ENCODE measurements at regions not wholly inside any gene's neighbourhood (a gene's known extent, or its start where the extent isn't known, plus 50 kb on each side); places are given as distances from the start of the nearest gene placed in this dataset.

DNA sequence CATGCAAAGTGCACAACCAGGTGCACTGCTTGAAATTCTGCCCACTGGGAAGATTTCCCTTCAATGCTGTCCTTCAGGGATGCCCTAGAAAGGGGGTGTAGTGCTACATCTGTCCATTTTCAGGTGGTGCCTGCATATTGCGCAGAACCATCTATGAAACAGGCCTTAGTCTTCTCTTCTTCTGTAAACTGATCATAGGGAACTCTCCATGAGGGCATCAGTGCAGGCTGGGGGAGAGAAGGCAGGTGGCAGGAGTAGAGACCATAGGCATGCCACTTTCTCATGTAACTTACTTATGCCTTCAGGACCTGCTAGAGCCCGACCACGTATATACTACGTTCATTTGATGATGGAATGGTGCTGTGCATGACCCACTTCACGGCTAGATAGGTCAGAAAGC, 912.1 kb downstream of the SLC4A3 start:
- DNase-seq (ENCODE audit: low read depth, low spot score), result no peak

DNA sequence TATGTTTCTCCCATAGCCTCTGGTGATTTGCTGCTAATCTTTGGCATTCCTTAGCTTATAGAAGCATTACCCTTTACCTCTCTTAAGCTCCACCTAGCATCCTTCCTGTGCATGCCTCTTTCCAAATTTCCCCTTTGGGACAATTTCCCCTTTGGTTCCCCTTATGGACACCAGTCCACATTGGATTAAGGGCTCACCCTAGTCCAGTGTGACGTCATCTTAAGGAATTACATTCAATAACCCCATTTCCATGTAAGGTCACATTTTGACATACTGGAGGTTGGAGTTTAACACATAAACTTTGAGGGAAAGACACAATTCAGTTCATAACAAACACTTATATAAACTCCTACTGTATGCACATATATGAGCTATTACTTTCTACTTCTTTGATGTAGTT, 916.6 kb downstream of the SLC4A3 start:
- no peak for DNase-seq (ENCODE audit: low read depth, low spot score)

DNA sequence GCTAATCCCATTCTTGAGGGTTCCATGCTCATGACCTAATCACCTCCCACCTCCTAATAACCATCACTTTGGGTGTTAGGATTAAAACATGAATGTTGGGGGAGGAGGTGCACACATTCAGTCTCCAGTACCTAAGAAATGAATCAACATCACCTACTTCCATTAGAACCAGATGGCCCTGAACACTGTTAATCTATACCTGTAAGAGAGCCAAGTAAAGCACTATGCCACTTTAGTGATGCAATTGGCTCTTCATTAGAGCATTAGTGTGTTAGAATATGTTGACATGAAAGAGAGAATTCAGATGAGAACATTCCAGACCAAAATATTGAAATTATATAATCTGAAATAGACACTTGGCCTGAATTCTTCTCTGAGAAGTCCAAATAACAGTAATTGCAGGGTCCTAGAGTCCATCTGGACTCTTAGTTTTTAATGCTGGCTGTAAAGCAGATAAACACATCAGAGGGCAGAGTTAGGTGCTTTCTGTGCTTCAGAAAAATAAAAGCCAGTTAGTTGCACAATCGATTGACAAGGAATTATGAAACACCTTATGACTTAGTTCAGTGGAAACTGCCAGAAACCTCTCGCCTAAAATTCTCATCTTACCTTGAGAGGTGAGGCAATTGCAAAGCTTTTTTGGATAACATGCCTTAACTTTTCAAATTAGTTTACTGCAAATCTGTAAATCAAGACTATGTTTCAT, 923.7 kb downstream of the SLC4A3 start:
- DNase-seq (ENCODE audit: low read depth, low spot score), result no peak

DNA sequence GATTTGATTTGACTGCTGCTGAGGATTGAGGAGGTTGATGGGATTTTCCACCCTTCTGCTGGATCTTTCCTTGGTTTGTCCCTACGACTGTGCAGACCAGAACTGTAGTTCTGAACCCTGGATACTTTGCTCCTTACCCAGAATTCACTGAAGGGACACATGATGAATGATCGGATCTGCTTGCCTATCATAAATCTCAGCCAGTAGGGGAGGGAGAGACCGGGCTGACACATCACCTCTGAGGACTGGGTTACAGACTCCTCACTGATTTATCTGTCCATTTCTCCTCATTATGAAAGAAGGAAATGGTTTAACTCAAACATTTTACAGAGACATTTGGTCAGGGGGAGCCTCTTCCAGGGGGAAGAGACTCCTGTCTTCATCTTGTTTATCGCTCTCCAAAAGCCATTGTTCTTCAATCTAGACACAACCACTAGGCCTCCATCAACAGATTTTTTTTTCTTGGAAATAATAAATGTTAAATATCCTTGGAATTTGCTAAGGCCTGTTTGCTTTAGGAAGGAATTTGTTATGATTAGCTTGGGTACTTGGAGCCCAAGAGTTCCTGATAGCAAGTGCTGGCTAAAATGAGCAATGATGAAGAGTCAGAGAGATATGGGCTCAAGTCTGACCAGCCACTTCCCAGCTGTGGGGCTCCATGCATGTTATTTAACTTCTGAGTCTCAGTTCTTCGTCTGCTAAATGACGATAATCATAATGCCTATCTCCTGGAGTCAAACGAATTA, 925.5 kb downstream of the SLC4A3 start:
- DNase-seq (ENCODE audit: low read depth, low spot score), result no peak

DNA sequence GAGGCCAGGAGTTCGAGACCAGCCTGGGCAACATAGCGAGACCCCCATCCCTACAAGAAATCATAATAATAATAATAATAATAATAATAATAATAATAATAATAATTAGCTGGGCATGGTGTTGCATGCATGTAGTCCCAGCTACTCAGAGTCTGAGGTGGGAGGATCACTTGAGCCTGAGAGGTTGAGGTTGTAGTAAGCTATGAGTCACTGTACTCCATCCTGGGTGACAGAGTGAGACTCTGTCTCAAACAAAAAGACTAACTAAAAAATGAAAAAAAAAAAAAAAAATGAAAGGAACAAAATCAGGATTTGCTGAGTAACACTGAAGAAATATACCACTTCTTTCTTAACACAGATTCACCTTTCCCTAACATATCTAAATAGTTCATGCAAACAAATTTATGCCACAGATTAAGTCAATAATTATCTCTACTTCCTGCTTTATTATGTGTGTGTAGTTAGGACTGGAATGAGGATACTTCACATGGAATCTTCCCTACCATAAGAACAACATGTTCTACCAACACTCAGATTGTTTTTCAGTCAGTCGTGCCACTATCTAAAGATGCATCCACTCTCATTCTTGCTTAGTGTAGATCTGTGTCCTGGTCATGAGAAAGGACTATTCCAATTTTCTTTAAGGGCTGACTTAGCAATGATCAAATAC, 928.7 kb downstream of the SLC4A3 start:
- DNase-seq (ENCODE audit: low read depth, low spot score), result no peak

DNA sequence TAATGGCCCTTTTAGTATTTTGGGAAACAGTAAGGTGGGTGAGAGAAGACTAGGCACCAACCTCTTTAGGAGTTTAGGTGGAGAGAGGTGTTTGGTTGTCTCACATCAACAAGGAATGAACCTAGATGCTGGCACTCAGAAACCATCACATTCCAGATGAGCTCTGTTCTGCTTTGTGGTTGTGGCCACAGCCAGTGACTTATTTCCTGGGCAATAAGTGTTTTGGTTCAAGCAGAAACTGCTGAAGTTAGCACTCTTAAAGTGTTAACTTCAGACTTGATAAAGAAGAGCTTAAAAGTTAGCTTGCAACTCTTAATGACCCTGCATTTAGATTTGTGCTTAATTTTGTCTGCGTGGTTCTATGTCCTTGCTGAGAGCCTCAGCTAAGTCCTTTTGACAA, 929.2 kb downstream of the SLC4A3 start:
- no peak for DNase-seq (ENCODE audit: low read depth, low spot score)

DNA sequence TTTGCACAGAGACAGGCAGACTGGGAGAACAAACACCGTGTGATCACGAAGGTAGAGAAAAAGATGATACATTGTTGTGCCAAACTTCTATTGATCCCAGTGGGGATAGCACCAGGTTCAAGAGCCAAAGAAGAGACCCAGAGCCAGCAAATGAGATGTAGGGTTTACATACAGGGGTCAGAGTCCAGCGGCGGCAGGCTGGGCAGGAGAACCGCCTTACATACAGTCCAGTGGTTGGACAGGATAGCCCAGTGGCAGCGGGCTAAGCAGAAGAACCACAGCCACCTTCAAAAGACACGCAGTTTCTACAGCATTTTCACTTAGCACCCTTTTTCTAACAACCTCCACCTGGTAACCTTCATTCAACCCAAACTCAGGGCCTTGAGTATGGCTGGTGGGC, 932.8 kb downstream of the SLC4A3 start:
- no peak for DNase-seq (ENCODE audit: low read depth, low spot score)

DNA sequence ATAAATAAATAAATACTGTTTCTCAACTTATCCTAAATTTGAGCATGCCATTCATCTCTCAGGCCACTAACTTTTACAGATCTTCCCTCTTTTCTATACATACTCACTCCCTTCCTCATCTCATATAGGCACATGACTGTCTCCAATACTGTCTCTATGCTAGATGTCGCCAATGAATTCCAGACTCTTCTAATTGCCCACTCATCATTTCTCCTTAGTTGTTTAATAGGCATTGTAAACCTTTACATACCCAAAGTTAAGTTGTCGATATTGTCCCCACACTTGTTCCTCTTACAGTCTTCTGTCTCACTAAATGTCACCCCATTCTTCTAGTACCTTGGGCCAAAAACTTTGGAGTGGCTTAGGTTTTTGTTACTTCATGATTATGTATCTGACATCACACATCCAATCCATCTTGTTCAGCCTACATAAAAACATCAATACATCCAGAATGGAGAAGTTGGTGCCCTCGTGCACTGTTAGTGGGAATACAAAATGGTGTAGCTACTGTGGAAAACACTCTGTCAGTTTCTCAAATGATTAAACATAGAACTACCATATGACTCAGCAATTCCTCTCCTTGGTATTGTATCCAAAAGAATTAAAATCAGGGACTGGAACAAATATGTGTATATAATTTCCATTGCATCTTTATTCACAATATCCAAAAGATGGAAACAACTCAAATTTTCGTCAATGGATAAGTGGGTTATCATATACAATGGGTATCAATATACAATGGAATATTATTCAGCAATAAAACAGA, 935.1 kb downstream of the SLC4A3 start:
- DNase-seq (ENCODE audit: low read depth, low spot score), result no peak

DNA sequence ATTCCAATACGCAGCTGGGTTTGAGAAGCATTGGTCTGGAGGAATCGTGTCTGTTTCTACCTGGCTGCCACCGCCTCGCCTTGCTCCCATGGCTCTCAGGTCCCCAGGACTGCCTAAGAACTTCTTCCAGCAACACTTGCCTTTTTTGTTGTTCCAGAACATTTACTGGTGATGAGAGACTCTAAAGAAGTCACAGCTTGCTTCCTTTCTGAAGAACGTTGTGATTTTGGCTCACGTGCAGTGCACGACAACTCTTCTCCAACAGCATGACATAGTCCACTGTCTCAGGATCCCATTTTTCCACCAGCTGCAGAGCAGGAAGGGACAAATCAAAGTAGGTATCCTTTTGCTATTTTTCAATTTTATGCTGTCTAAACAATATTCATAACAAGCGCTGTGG, 940.9 kb downstream of the SLC4A3 start:
- no peak for DNase-seq (ENCODE audit: low read depth, low spot score)

DNA sequence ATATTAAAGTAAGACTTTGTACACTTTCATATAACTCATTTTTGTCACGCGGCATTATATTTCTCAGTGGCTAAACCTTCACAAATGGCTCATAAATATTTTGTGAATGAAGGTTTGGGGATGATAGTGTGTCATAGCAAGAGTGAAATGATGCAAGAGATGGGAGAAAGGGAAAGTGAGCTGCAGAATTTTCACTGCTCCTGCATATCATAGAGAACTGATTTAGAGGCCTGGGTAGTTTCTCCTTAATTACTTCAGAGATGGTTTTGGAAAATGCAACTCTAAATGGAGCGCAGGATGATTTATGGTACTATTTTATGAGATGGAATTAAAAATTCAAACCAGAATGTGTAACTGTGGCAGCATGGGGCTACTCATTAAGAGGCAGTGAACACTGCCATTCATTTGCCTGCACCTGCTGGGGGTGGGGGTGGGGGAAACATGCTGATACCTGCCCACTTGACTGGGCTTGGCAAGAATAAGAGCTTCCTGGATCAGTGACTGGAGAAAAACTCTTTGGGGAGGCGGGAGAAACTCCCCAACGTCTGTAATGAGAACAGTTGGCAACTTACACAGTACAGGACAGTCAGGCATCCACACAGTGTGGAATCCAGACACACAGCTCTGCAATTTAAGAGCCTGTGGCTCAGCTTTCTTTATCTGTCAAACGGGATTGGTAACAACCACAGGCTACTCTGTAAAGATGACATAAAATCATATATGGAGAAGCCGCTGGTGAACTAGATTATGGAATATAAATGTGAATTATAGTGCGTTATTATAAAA, 941.9 kb downstream of the SLC4A3 start:
- DNase-seq (ENCODE audit: low read depth, low spot score), result no peak

DNA sequence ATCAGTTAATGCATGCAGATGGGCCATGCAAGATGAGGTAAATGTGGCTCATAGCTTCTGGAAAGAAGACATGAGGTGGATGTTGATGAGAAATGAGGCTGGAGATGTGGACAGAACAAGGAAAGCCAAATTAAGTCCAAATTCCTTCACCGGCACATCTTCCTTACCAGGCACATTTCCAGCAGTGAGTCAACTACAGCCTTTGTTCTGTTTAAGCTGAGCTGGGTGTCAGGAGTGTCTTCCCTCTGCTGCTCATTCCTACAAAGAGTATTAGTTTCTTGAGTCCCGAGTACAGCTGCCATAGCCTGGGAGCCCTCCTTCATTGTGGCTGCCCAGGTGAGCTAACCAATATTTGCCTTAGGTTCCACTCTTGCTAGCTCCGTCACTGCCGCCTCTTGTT, 945.0 kb downstream of the SLC4A3 start:
- DNase-seq (ENCODE audit: low read depth, low spot score), result no peak

DNA sequence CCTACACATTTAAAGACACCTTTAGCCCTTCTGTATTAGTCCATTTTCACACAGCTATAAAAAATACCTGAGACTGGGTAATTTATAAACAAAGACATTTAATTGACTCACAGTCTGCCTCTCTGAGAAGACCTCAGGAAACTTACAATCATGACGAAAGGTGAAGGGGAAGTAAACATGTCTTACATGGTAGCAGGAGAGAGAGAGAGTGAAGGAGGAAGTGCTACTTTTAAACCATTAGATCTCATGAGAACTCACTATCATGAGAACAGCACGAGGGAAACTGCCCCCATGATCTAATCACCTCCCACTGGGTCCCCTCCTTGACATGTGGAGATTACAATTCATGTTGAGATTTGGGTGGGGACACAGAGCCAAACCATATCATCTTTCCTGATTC, 946.6 kb downstream of the SLC4A3 start:
- DNase-seq (ENCODE audit: low read depth, low spot score), result no peak

DNA sequence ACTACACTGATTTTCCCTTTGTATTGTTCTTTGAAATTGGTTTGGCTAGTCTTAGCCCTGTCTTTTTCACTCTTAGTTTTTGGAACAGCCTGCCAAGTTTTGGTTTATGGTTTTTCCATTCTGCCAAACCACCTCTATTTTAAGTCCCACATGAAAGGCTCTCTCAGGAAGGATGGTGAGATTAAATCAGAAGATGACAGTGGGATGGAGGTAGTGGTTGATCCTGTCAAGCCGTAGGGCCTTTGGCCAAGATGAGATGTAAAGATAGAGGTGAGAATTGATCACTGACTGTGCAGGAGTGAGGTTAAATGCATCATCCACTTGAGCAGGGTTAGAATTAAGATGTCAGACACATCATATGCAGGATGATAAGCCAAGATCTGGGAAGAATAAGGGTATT, 948.5 kb downstream of the SLC4A3 start:
- DNase-seq (ENCODE audit: low read depth, low spot score), result no peak

DNA sequence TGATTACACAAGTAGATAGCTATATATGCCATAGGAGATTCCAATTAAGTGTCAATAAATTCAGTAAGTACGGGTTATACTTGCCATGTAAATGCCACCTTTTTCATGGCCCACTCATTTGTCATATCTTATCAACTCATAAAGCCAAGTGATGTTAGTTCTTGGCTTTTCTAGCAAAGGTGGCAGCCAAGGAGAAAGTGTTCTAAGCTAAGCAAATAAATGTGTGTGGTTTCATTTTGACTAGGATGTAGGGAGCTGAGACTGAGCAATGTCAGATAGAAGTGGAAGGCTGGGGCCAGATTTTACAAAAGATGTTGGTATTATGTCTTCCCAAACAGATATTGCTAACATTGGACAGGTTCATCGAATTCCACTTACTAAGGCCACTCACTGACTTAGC, 952.0 kb downstream of the SLC4A3 start:
- no peak for DNase-seq (ENCODE audit: low read depth, low spot score)

DNA sequence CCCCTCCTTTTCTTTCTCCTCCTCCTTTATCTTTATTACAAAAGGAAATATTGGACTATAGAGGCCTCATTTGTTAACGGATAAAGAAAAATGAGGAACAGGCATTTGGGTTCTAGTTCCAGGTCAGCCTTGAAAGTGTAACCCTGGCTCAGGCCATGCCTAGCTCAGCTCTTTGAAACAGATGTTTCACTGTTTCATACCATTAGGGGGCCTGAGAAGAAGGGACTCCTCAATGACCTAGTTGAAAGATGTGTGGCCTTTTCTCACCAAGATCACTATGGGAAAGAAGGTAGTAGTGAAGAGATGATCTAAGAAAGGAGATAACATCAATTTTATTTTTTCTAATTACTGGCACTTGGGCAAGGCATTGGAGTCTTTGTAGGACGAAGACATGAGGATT, 952.7 kb downstream of the SLC4A3 start:
- no peak for DNase-seq (ENCODE audit: low read depth, low spot score)

DNA sequence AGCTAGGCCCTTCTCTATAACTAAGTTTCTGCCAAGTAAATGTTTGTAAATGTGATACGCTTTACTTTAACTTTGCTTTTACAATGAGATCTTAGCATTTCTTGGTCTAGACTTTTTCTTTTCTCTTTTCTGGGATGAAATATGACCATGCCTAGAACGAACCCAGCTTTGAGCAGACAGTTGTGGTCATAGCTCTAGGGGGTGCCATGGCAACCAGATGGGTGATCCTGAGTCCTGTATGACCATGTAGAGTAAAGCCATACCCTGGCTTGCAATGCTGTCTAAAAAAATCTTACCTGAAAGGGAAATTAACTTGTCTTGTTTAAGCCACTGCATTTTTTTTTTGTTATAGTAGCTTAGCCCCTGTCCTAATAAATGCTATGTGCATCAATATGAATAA, 956.3 kb downstream of the SLC4A3 start:
- no peak for DNase-seq (ENCODE audit: low read depth, low spot score)

DNA sequence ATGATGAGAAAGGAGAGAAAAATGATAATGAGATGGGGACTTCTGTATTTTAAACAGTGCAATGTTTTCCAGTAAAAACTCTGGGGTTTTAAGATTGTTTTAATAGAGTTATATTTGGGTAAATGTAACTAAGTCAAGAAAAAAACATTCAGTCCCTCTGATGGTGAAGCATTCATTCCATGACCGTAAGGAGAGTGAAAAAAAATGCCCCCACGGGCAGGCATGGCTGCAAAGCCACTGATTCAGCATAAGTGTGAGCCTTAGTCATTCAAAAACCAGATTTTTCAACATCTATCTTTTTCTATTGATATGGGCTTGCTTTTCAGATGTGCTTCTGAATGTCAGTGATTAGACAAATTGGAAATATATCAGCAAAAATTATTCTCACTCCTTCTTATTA, 957.8 kb downstream of the SLC4A3 start:
- no peak for DNase-seq (ENCODE audit: low read depth, low spot score)

DNA sequence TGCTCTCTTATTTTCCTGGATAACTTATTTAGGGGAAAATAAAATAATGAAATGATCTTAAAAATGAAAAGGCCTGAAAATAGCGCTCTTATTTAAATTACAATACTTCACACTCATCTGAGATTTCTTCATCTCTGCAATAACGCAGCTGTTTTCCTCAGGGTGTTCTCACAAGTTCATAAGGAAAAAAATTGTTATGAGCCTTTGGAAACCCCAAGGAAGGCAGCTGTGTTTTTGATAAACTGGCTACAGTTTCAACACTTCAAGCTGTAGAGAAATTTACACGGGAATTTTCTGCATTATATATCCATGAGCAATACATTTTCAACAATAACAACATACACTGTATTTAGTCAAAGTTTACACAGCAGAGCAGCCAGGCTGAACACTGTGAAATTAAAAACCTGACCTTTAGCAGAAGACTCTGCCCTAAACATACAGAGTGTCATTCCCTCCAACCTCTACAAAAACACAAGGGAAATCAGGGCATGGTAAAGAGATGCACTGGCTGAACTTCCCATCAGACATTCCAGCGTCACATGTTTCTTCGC, 959.6 kb downstream of the SLC4A3 start:
- DNase-seq (ENCODE audit: low read depth, low spot score), result no peak

DNA sequence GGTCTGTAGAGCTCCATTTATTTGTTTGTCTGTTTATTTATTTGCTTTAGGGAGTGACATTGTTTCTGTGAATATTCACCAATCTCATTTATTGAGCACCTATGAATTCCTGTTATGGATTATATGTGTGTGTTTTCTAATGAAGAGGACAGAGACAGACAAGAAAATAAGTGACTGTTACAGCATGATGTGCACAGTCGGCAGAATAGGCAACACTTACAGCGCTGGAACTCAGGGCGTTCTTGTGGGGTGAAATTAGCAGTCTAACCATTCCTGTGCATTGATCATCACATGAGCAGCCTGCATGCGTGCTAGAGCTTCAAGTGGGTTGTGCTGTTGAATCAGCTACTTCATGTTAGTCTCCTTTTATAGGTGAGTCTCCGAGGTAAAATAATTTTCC, 960.7 kb downstream of the SLC4A3 start:
- DNase-seq (ENCODE audit: low read depth, low spot score), result no peak

DNA sequence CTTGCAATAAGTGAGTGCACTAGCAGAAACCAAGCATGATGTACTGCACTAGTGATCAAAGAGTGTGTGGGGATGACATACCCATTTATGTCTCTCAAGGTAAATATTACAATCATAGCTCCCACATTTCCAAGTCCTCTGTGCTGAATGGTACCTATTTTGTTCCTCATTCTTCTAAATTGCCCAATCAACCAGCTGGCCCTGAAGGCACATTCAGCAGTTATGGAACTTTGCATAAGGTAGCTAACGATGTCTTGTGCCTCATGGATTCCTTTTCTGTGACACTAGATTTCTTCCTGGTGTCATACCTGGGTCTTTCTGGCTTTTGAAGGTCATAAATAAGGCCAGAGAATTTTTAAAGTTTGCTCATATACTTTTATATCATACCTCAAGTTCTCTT, 963.0 kb downstream of the SLC4A3 start:
- no peak for DNase-seq (ENCODE audit: low read depth, low spot score)

DNA sequence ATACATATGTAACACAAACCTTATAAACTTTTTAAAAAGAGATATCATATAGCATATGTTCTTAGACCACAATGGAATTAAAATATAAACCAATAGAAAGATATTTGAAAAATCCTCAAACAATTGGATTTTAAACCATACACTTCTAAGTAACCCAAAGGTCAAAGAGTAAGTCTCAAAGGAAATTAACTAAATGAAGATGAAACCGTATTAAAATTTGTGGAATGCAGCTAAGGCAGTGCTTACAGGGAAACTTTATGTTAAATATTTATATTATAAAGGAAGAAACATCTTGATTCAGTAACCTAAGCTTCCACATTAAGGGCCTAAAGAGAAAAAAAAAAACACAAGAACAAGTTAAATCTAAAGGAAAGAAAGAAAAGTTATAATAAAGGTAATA, 966.1 kb downstream of the SLC4A3 start:
- DNase-seq (ENCODE audit: low read depth, low spot score), result no peak
